Fibroblast of lung (primary cell): ENCODE measurements at regions not wholly inside any gene's neighbourhood (a gene's known extent, or its start where the extent isn't known, plus 50 kb on each side); places are given as distances from the start of the nearest gene placed in this dataset.
A peak's percentile ranks its signal among the peaks of the same experiment; 100 is the strongest.

ENCODE experiments used
- DNase-seq, 2 donors: peaks; one replicate each; pipeline versions ENCODE4 v3.0.0 to v3.0.0-alpha.2; 2010; ENCODE audit warnings: low read depth in 2 of 2
- H2AFZ ChIP-seq: 2 replicates; pipeline ENCODE4 v1.5.1; 2012; ENCODE audit warnings: low read length, control low read depth, inconsistent platforms
- H3K27ac ChIP-seq: 2 replicates; pipeline ENCODE4 v1.5.1; 2011; ENCODE audit warnings: low read length, control low read depth; ENCODE audit not compliant: insufficient read depth
- H3K27me3 ChIP-seq: 2 replicates; pipeline ENCODE4 v1.5.1; 2011; ENCODE audit warnings: mild to moderate bottlenecking, low read length; ENCODE audit not compliant: control insufficient read depth, insufficient read depth
- H3K36me3 ChIP-seq: 2 replicates; pipeline ENCODE4 v1.5.1; 2011; ENCODE audit warnings: low read length; ENCODE audit not compliant: control insufficient read depth, insufficient read depth
- H3K4me1 ChIP-seq: 2 replicates; pipeline ENCODE4 v1.5.1; 2011; ENCODE audit warnings: low read length; ENCODE audit not compliant: control insufficient read depth, insufficient read depth; ENCODE audit errors: extremely low read depth
- H3K4me2 ChIP-seq: 2 replicates; pipeline ENCODE4 v1.5.1; 2011; ENCODE audit warnings: low read length, control low read depth; ENCODE audit not compliant: insufficient read depth; ENCODE audit errors: extremely low read depth
- H3K4me3 ChIP-seq, 4 experiments: fragments of 200-600 bp in 1 of 4; sonication (generic) in 1 of 4; replicated peaks in 1 of 4; 2 replicates each; pipeline ENCODE4 v1.5.1; 2011 to 2016; ENCODE audit warnings: low read length in 4 of 4, low read depth in 3 of 4, mild to moderate bottlenecking in 3 of 4, control low read depth in 2 of 4, inconsistent platforms in 1 of 4, mixed read lengths in 1 of 4; ENCODE audit not compliant: insufficient read depth in 1 of 4; ENCODE audit errors: control extremely low read depth in 1 of 4
- H3K79me2 ChIP-seq: 2 replicates; pipeline ENCODE4 v1.5.1; 2012; ENCODE audit warnings: mild to moderate bottlenecking, low read length, inconsistent platforms; ENCODE audit not compliant: control insufficient read depth, insufficient read depth
- H3K9ac ChIP-seq: 2 replicates; pipeline ENCODE4 v1.5.1; 2011; ENCODE audit warnings: mild to moderate bottlenecking, low read length, control low read depth; ENCODE audit not compliant: insufficient read depth
- H3K9me3 ChIP-seq: 2 replicates; pipeline ENCODE4 v1.5.1; 2012; ENCODE audit warnings: low read depth, low read length; ENCODE audit not compliant: control insufficient read depth, insufficient read depth
- H4K20me1 ChIP-seq: 2 replicates; pipeline ENCODE4 v1.5.1; 2011; ENCODE audit warnings: low read length; ENCODE audit not compliant: control insufficient read depth, insufficient read depth; ENCODE audit errors: extremely low read depth
- CTCF ChIP-seq, 2 donors: IDR thresholded peaks in 1 of 2; conservative IDR thresholded peaks in 1 of 2; 1 replicate in 1 of 2; 2 replicates in 1 of 2; pipeline ENCODE4 v1.5.1; 2011 to 2012; ENCODE audit warnings: low read length in 2 of 2, control low read depth in 1 of 2, inconsistent platforms in 1 of 2, low read depth in 1 of 2, mild to moderate bottlenecking in 1 of 2
- EZH2 ChIP-seq: IDR thresholded peaks from 2 replicates; pipeline ENCODE4 v1.5.1; 2012; ENCODE audit warnings: low read length, control low read depth, mild to moderate bottlenecking; ENCODE audit errors: missing control alignments

- Histone ChIP-seq H3K36me3 (no peaks in the 10 kb centered on the region), H3K27ac (no peak overlapping the region), H3K9me3 (no peaks in the 10 kb centered on the region), H3K9ac (no peak overlapping the region), H3K4me2 (no peak overlapping the region), H3K79me2 (no peaks in the 10 kb centered on the region), H3K27me3 (no peaks in the 10 kb centered on the region), H2AFZ (no peak overlapping the region), H3K4me3 (no peak overlapping the region), H4K20me1 (no peaks in the 10 kb centered on the region), H3K4me1 (no peaks in the 10 kb centered on the region)
- no peak for DNase-seq
- TF ChIP-seq CTCF (conservative IDR thresholded peaks at IDR 0.05 in 1 of 2, IDR thresholded peaks at IDR 0.05 in 1 of 2; ENCODE audit: low read depth in 1 of 2, low read length in 2 of 2) = no peak
Observed at GRCh38 chr4:151864068-151864467, 103.3 kb upstream of the GATB start.

- no peak overlapping the region for H3K9ac ChIP-seq
- peak in 1 of 2 donors; percentile 24 for DNase-seq
- H3K79me2 ChIP-seq = no peaks in the 10 kb centered on the region
- no peak overlapping the region for H3K4me2 ChIP-seq
- no peaks in the 10 kb centered on the region for H3K9me3 ChIP-seq
- no peak for TF ChIP-seq EZH2
- no peak for TF ChIP-seq CTCF (conservative IDR thresholded peaks at IDR 0.05 in 1 of 2, IDR thresholded peaks at IDR 0.05 in 1 of 2; ENCODE audit: low read depth in 1 of 2, low read length in 2 of 2)
- H2AFZ ChIP-seq = no peak overlapping the region
- no peaks in the 10 kb centered on the region for H3K27me3 ChIP-seq
- H3K4me1 ChIP-seq = no peaks in the 10 kb centered on the region
- no peaks in the 10 kb centered on the region for H4K20me1 ChIP-seq
- no peaks in the 10 kb centered on the region for H3K36me3 ChIP-seq
- H3K27ac ChIP-seq = no peak overlapping the region
- H3K4me3 ChIP-seq = no peak overlapping the region
Observed at GRCh38 chr4:151862766-151863165, 102.0 kb upstream of the GATB start.

GRCh38 chr4:151860561-151861093 lies 99.8 kb upstream of the GATB start:
- Histone ChIP-seq H3K4me3 (no peak overlapping the region), H2AFZ (no peak overlapping the region), H3K4me1 (no peaks in the 10 kb centered on the region), H3K9me3 (no peaks in the 10 kb centered on the region), H3K27me3 (no peaks in the 10 kb centered on the region), H3K79me2 (no peaks in the 10 kb centered on the region), H3K9ac (no peak overlapping the region), H3K36me3 (no peaks in the 10 kb centered on the region), H3K27ac (no peak overlapping the region), H3K4me2 (no peak overlapping the region), H4K20me1 (no peaks in the 10 kb centered on the region)
- DNase-seq = no peak
- TF ChIP-seq CTCF (conservative IDR thresholded peaks at IDR 0.05 in 1 of 2, IDR thresholded peaks at IDR 0.05 in 1 of 2; ENCODE audit: low read depth in 1 of 2, low read length in 2 of 2) (no peak), EZH2 (no peak)
